Type B pancreatic cell (in vitro differentiated cells): ENCODE measurements at regions not wholly inside any gene's neighbourhood (a gene's known extent, or its start where the extent isn't known, plus 50 kb on each side); places are given as distances from the start of the nearest gene placed in this dataset.

Experiments
- DNase-seq: peaks from one replicate; pipeline ENCODE4 v3.0.0; 2021; ENCODE audit warnings: mixed read lengths; ENCODE audit not compliant: unreplicated experiment; ENCODE audit errors: extremely low spot score
- H3K27ac Mint-ChIP-seq: 2 replicates; pipeline ENCODE4 v1.8.0; 2021; ENCODE audit warnings: mild to moderate bottlenecking, mixed read lengths
- H3K27me3 Mint-ChIP-seq: 2 replicates; pipeline ENCODE4 v1.8.0; 2021; ENCODE audit warnings: mixed read lengths
- H3K36me3 Mint-ChIP-seq: 2 replicates; pipeline ENCODE4 v1.8.0; 2021; ENCODE audit warnings: mixed read lengths
- H3K4me1 Mint-ChIP-seq: one replicate; pipeline ENCODE4 v1.8.0; 2021; ENCODE audit warnings: mixed read lengths; ENCODE audit not compliant: unreplicated experiment
- H3K4me3 Mint-ChIP-seq: 2 replicates; pipeline ENCODE4 v1.8.0; 2021; ENCODE audit warnings: mild to moderate bottlenecking, mixed read lengths
- H3K9me3 Mint-ChIP-seq: 2 replicates; pipeline ENCODE4 v1.8.0; 2021; ENCODE audit warnings: mixed read lengths
- TF ChIP-seq, protein P1 (sequence below): fragments of 200-600 bp; sonication (generic); conservative IDR thresholded peaks from 2 replicates; pipeline ENCODE4 v1.5.0; 2021; ENCODE audit warnings: antibody characterized with exemption, mild to moderate bottlenecking

DNA sequence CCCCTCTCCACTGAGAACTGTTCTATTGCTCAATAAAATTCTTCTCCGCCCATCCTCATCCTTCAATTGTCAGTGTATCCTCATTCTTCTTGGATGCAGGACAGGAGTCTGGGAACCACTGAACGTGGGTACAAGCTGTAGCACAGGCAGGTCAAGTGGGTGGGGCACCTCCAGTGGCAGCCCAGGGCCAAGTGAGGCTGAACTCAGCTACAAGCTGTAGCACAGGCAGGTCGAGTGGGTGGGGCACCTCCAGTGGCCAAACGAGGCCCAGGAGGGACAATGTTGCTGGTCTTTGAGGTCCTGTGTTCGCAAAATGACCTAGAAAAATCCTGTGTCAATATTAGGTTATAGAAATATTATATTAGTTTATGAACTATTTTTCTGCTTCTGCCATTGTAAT, 352.0 kb downstream of the TMX3 start:
- Mint-ChIP-seq H3K9me3 (no peaks in the 10 kb centered on the region), H3K4me3 (no peak overlapping the region), H3K27me3 (no peaks in the 10 kb centered on the region), H3K36me3 (no peaks in the 10 kb centered on the region), H3K27ac (no peak overlapping the region), H3K4me1 (no peaks in the 10 kb centered on the region)
- TF ChIP-seq, protein P1, sequence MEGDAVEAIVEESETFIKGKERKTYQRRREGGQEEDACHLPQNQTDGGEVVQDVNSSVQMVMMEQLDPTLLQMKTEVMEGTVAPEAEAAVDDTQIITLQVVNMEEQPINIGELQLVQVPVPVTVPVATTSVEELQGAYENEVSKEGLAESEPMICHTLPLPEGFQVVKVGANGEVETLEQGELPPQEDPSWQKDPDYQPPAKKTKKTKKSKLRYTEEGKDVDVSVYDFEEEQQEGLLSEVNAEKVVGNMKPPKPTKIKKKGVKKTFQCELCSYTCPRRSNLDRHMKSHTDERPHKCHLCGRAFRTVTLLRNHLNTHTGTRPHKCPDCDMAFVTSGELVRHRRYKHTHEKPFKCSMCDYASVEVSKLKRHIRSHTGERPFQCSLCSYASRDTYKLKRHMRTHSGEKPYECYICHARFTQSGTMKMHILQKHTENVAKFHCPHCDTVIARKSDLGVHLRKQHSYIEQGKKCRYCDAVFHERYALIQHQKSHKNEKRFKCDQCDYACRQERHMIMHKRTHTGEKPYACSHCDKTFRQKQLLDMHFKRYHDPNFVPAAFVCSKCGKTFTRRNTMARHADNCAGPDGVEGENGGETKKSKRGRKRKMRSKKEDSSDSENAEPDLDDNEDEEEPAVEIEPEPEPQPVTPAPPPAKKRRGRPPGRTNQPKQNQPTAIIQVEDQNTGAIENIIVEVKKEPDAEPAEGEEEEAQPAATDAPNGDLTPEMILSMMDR: no peak
- no peak for DNase-seq

DNA sequence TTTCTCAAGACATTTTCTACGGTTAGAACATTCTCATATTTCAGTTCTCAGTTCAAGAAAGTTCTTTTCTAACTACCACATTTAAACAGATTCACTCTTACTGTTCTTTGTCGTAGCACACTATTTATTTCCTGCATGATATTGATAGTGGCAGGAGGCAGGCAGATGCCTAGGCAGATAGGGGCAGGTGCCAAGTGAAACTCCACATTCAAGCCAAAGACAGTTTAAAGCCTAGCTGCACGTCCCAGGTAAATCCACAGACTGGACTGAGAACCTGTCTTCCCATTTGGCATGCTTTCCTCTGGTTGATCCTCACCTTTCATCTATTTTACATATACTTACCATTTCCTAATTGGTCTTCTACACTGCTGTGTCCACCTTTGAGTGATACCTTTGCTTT, 359.3 kb downstream of the TMX3 start:
- no peaks in the 10 kb centered on the region for H3K36me3 Mint-ChIP-seq
- no peaks in the 10 kb centered on the region for H3K4me1 Mint-ChIP-seq
- no peak overlapping the region for H3K4me3 Mint-ChIP-seq
- no peak overlapping the region for H3K27ac Mint-ChIP-seq
- H3K27me3 Mint-ChIP-seq: no peaks in the 10 kb centered on the region
- TF ChIP-seq, protein P1: no peak
- DNase-seq: no peak
- no peaks in the 10 kb centered on the region for H3K9me3 Mint-ChIP-seq

DNA sequence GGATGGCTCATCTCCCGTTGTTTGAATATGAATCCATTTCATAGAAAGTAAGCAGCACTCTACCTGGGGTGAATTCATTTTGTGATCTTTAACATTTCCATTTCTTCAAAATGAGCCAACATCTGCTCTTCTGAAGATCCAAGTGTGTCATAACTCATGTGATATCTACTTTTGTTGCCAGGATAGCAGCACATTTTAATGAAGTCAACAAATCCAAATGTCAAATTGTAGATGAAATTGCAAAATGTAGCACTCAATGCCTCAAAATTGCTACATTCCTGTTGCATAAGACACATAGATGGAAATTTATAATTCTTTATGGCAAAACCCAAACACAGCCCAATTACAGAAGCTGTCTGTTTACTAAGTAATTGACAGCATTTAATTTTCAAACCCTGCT, 360.7 kb downstream of the TMX3 start:
- no peaks in the 10 kb centered on the region for H3K36me3 Mint-ChIP-seq
- no peaks in the 10 kb centered on the region for H3K9me3 Mint-ChIP-seq
- TF ChIP-seq, protein P1: no peak
- H3K4me3 Mint-ChIP-seq: no peak overlapping the region
- DNase-seq: no peak
- H3K4me1 Mint-ChIP-seq: no peaks in the 10 kb centered on the region
- no peaks in the 10 kb centered on the region for H3K27me3 Mint-ChIP-seq
- H3K27ac Mint-ChIP-seq: no peak overlapping the region

DNA sequence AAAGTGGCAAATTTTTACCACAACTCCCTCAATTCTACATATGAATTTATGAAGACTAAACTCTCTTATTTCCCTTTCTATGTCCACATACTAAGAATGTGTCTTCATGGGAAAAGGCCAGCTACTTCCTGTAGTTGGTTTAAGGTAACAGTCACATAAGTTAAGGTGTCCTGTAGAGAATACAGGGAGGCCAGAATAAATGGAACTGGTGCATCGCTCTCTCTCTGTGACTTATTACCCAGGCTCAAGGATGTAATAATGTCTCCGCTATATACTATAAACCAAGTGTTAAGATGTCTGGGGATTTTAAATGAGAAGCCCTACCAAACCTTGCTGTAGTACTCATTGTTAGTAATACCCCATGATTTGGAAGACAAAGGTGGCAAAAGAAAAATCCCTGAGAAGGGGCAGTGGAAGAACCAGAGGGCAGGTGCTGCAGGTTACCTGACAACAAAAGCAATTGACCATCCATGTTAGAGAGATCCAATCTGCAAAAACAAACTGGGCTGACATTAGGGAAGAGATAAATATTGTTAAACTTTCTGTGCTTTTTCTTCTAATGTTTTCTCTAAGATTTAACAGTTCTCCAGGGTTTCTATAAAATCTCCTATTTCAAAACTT, 372.8 kb downstream of the TMX3 start:
- Mint-ChIP-seq H3K36me3 (no peaks in the 10 kb centered on the region), H3K4me3 (no peak overlapping the region), H3K4me1 (no peaks in the 10 kb centered on the region)

DNA sequence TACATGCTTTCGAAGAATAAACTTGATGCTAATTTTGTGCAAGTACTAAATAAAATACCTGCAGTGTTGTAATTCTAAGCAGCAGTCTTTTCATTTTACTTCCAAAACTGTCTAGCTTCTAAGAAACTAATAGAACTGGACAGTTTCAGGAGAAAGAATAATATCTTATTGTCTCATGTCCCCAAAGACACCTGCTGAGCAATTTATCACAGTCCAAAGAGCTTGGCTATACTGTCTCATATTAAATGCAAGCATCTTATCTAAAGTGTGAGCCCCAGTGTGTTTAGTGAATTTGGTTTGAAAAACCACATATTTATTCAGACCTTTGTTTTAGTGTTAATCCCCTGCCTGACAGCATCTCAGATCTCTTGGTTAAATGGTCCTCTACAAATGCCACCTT, 374.3 kb downstream of the TMX3 start:
- no peak for DNase-seq
- no peaks in the 10 kb centered on the region for H3K9me3 Mint-ChIP-seq
- H3K36me3 Mint-ChIP-seq: no peaks in the 10 kb centered on the region
- no peak overlapping the region for H3K4me3 Mint-ChIP-seq
- H3K4me1 Mint-ChIP-seq: no peaks in the 10 kb centered on the region
- TF ChIP-seq, protein P1: no peak
- no peaks in the 10 kb centered on the region for H3K27me3 Mint-ChIP-seq
- no peak overlapping the region for H3K27ac Mint-ChIP-seq

More for the DNA sequence above, 372.8 kb downstream of the TMX3 start:
- TF ChIP-seq, protein P1: no peak
- H3K27me3 Mint-ChIP-seq: no peaks in the 10 kb centered on the region
- H3K27ac Mint-ChIP-seq: no peak overlapping the region
- H3K9me3 Mint-ChIP-seq: no peaks in the 10 kb centered on the region
- DNase-seq: no peak

DNA sequence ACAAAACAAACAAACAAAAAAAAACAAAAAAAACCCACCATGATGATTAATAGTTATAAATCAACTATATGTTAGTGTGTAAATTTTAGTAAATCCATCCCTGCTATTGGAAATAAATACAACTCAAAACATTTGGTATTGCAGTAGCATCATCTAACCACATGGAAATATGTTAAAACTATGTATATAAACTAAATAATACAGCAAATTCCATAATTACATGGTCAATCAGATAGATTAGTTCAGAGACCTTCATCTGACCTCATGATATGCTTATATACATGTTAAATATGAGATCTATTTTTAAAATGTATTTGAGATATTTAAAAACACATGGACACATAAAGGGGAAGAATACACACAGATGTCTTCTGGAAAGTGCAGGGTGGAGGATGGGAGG, 384.2 kb downstream of the TMX3 start:
- Mint-ChIP-seq H3K27ac (no peak overlapping the region), H3K4me1 (no peaks in the 10 kb centered on the region), H3K4me3 (no peak overlapping the region), H3K9me3 (no peaks in the 10 kb centered on the region), H3K27me3 (no peaks in the 10 kb centered on the region), H3K36me3 (no peaks in the 10 kb centered on the region)
- TF ChIP-seq, protein P1: peak; percentile 61
- DNase-seq: no peak
